GM23248 (cell line): ENCODE measurements at regions not wholly inside any gene's neighbourhood (a gene's known extent, or its start where the extent isn't known, plus 50 kb on each side); places are given as distances from the start of the nearest gene placed in this dataset.

Experiments used
- DNase-seq: peaks from one replicate; pipeline ENCODE4 v3.0.0-alpha.2; 2015
- H2AFZ ChIP-seq: fragments of 200-600 bp; sonication (generic); 2 replicates; pipeline ENCODE4 v1.6.1; 2016; ENCODE audit warnings: antibody characterized with exemption
- H3F3A ChIP-seq: fragments of 200-600 bp; sonication (generic); 2 replicates; pipeline ENCODE4 v1.6.1; 2016; ENCODE audit warnings: mild to moderate bottlenecking, antibody characterized with exemption, mixed run types; ENCODE audit not compliant: insufficient read depth
- H3K27ac ChIP-seq: fragments of 200-600 bp; sonication (generic); 2 replicates; pipeline ENCODE4 v1.5.1; 2016; ENCODE audit warnings: mild to moderate bottlenecking
- H3K27me3 ChIP-seq: fragments of 200-600 bp; sonication (generic); replicated peaks from 2 replicates; pipeline ENCODE4 v1.6.1; 2016; ENCODE audit warnings: mild to moderate bottlenecking; ENCODE audit not compliant: insufficient read depth
- H3K36me3 ChIP-seq: fragments of 200-600 bp; sonication (generic); 2 replicates; pipeline ENCODE4 v1.6.1; 2016; ENCODE audit warnings: low read depth, mild to moderate bottlenecking
- H3K4me1 ChIP-seq: fragments of 200-600 bp; sonication (generic); 2 replicates; pipeline ENCODE4 v1.6.1; 2016; ENCODE audit warnings: mild to moderate bottlenecking; ENCODE audit not compliant: insufficient read depth
- H3K4me2 ChIP-seq: fragments of 200-600 bp; sonication (generic); one replicate; pipeline ENCODE4 v1.6.1; 2016; ENCODE audit warnings: mild to moderate bottlenecking; ENCODE audit not compliant: unreplicated experiment
- H3K4me3 ChIP-seq: fragments of 200-600 bp; sonication (generic); 2 replicates; pipeline ENCODE4 v1.5.1; 2016; ENCODE audit warnings: mild to moderate bottlenecking
- H3K79me2 ChIP-seq: fragments of 200-600 bp; sonication (generic); 2 replicates; pipeline ENCODE4 v1.6.1; 2016; ENCODE audit warnings: mild to moderate bottlenecking; ENCODE audit not compliant: insufficient read depth
- H3K9ac ChIP-seq: fragments of 200-600 bp; sonication (generic); 2 replicates; pipeline ENCODE4 v1.6.1; 2016; ENCODE audit warnings: mild to moderate bottlenecking
- H3K9me2 ChIP-seq: fragments of 200-600 bp; sonication (generic); 2 replicates; pipeline ENCODE4 v1.6.1; 2016; ENCODE audit warnings: mixed run types, mild to moderate bottlenecking, moderate library complexity; ENCODE audit not compliant: insufficient read depth
- H3K9me3 ChIP-seq: fragments of 200-600 bp; sonication (generic); one replicate; pipeline ENCODE4 v1.6.1; 2017; ENCODE audit warnings: low read depth
- H4K20me1 ChIP-seq: fragments of 200-600 bp; sonication (generic); 2 replicates; pipeline ENCODE4 v1.6.0; 2016; ENCODE audit not compliant: insufficient read depth
- EZH2 ChIP-seq: fragments of 200-600 bp; sonication (generic); IDR thresholded peaks from 2 replicates; pipeline ENCODE4 v1.6.1; 2018; ENCODE audit warnings: antibody characterized with exemption, mild to moderate bottlenecking; ENCODE audit not compliant: insufficient read depth, poor library complexity, severe bottlenecking
- EZH2phosphoT487 ChIP-seq: fragments of 200-600 bp; sonication (generic); IDR thresholded peaks from 2 replicates; pipeline ENCODE4 v1.6.1; 2018; ENCODE audit warnings: antibody characterized with exemption, moderate library complexity, mild to moderate bottlenecking, low read depth; ENCODE audit not compliant: insufficient read depth
- WGBS, 2 experiments: methylation state at CpG; one replicate each; pipeline ENCODE4 v1.1.6; 2015 to 2017; ENCODE audit warnings: low lambda C conversion rate in 2 of 2, low coverage in 1 of 2; ENCODE audit errors: missing lambda C conversion rate in 2 of 2; 5-methylcytosine and 5-hydroxymethylcytosine counted together
- in situ Hi-C: fragments of 300-500 bp; cut with MboI; formaldehyde crosslinking; loops from 2 replicates; pipeline ENCODE4 v1.15.0; 2020

DNA sequence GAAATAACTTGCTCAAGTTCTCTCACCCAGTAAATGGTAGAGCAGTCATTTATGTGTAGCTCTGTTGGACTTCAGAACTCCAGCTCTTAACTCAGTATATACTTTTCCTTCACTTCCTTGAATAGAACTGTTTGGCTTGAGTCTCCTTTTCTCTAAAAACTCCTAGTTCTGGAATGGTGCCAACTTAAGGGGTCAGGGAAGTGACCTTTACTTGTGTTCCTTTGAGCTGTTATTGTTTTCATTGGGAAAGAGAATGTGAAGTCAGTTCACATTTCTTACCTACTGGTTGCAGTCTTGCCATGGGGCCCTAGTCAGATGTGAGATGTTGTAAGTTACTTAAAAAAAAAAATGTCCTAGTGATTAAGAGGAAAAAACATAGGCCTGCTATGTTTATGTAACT is 77.0 kb upstream of the MACF1 start:
- Histone ChIP-seq H3K27ac (no peak overlapping the region), H2AFZ (no peak overlapping the region), H3F3A (peaks cover 34% of the 10 kb centered on the region), H3K36me3 (no peaks in the 10 kb centered on the region), H3K27me3 (no peaks in the 10 kb centered on the region), H3K4me2 (no peak overlapping the region), H3K9me2 (no peaks in the 10 kb centered on the region), H3K9me3 (no peaks in the 10 kb centered on the region), H4K20me1 (no peaks in the 10 kb centered on the region), H3K79me2 (peaks cover 80% of the 10 kb centered on the region), H3K4me3 (no peak overlapping the region), H3K9ac (no peak overlapping the region), H3K4me1 (peaks cover 30% of the 10 kb centered on the region)
- peak; percentile 39 for DNase-seq
- in situ Hi-C loops, result no loop called here
- TF ChIP-seq EZH2, result no peak
- TF ChIP-seq EZH2phosphoT487, result no peak

DNA sequence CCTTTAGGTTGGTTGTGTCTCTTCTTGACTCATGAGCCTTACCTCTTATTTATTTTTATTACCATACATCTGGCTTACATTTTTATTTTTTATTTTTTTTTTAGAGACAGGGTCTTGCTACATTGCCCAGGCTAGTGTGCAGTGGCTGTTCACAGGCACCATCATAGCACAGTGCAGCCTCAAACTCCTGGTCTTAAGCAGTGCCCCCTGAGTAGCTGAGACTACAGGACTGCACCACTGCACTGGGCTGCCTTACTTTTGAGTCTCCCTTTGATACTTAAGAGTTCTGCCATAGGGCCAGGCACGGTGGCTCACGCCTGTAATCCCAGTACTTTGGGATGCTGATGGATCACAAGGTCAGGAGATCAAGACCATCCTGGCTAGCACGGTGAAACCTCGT is 76.4 kb upstream of the MACF1 start:
- no peak for DNase-seq
- Histone ChIP-seq H3K36me3 (no peaks in the 10 kb centered on the region), H3K4me2 (no peak overlapping the region), H3K9me3 (no peaks in the 10 kb centered on the region), H3K79me2 (peaks cover 83% of the 10 kb centered on the region), H3K4me3 (no peak overlapping the region), H3K4me1 (peaks cover 36% of the 10 kb centered on the region), H3K9ac (no peak overlapping the region), H2AFZ (no peak overlapping the region), H4K20me1 (no peaks in the 10 kb centered on the region), H3K9me2 (no peaks in the 10 kb centered on the region), H3K27me3 (no peaks in the 10 kb centered on the region), H3F3A (peaks cover 34% of the 10 kb centered on the region), H3K27ac (no peak overlapping the region)
- TF ChIP-seq EZH2 (no peak), EZH2phosphoT487 (no peak)
- in situ Hi-C loops, result no loop called here
- 100% methylated on average over 4 of the region's 4 CpGs for WGBS, 2 experiments

DNA sequence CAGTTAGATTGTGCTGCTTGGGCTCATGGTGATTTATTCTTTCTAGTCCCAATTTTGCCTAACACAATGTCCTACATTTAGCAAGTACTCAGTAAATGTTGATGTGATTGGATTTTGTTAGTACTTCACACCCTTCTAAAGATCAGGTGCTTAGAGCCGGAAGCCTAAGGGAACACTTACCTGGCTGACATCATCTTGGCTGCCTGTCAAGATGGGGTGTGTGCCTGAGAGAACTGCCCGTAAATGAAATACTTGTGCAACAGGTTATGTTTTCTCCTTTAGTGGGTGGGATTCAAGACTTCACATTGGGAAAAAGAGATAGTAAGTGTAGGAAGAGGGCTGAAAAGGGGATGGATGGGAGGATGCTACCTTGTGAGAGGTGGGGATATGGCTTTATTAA is 75.5 kb upstream of the MACF1 start:
- Histone ChIP-seq H3K27ac (no peak overlapping the region), H3K9ac (no peak overlapping the region), H3K36me3 (no peaks in the 10 kb centered on the region), H3K4me1 (peaks cover 37% of the 10 kb centered on the region), H3K79me2 (peaks cover 87% of the 10 kb centered on the region), H3K27me3 (no peaks in the 10 kb centered on the region), H4K20me1 (no peaks in the 10 kb centered on the region), H2AFZ (no peak overlapping the region), H3F3A (peaks cover 34% of the 10 kb centered on the region), H3K4me3 (no peak overlapping the region), H3K9me3 (no peaks in the 10 kb centered on the region), H3K9me2 (no peaks in the 10 kb centered on the region), H3K4me2 (no peak overlapping the region)
- no peak for DNase-seq
- WGBS, 2 experiments, result 95 to 98% methylated on average over 2 of the region's 2 CpGs
- in situ Hi-C loops, result no loop called here
- TF ChIP-seq EZH2, result no peak
- no peak for TF ChIP-seq EZH2phosphoT487

DNA sequence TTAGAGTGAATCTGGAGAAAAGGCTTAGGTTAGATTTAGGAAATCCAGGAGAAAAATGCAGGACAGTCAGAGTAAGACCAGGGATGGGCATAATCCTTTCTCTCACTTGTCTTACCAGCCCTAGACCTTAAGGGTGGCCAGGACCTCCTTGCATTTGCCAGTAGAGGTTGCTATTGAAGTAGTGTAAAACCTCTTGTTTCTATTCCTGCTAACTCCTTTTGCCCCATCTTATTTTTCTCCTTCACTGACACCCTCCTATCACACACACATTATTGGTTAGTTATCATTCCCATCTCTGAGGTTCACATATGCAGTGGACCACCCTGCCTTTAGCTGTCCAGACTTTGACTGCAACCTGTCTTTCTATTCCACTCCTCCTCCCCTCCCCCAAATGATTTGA is 75.0 kb upstream of the MACF1 start:
- no peaks in the 10 kb centered on the region for H3K27me3 ChIP-seq
- DNase-seq, result peak; percentile 52
- H3K36me3 ChIP-seq, result no peaks in the 10 kb centered on the region
- no peaks in the 10 kb centered on the region for H3K9me3 ChIP-seq
- H2AFZ ChIP-seq, result no peak overlapping the region
- H3K9ac ChIP-seq, result peak overlapping the region; percentile 57
- in situ Hi-C loops, result no loop called here
- H3K79me2 ChIP-seq, result peaks cover 86% of the 10 kb centered on the region
- peaks cover 34% of the 10 kb centered on the region for H3F3A ChIP-seq
- no peak overlapping the region for H3K4me3 ChIP-seq
- TF ChIP-seq EZH2, result no peak
- TF ChIP-seq EZH2phosphoT487, result no peak
- no peaks in the 10 kb centered on the region for H3K9me2 ChIP-seq
- H3K27ac ChIP-seq, result peak overlapping the region; percentile 80
- H4K20me1 ChIP-seq, result no peaks in the 10 kb centered on the region
- peaks cover 37% of the 10 kb centered on the region for H3K4me1 ChIP-seq
- H3K4me2 ChIP-seq, result peak overlapping the region; percentile 64

DNA sequence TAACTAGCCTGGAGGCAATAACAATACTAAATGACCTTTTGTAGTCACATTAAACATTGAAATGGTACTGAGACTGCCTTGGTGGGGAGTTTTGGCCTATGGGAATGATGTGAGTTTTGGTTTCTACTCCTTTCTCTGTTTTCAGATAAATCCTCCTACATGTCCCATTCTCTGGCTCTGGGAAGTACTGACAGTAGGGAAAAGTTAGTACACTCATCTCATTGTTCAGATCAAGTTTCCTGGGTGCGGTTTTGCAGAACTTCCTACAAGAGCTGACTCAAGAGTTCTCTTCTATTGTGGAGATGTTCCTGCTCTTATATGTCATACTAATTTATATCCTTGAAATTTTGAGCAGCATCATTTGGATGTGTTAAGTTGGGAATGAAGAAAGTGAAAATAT is 74.2 kb upstream of the MACF1 start:
- H3K4me2 ChIP-seq, result peak overlapping the region; percentile 64
- in situ Hi-C loops, result no loop called here
- no peak overlapping the region for H2AFZ ChIP-seq
- H3F3A ChIP-seq, result peaks cover 34% of the 10 kb centered on the region
- no peak for TF ChIP-seq EZH2phosphoT487
- TF ChIP-seq EZH2, result no peak
- H3K9me2 ChIP-seq, result no peaks in the 10 kb centered on the region
- WGBS, 2 experiments, result 0% methylated on average over 1 of the region's 1 CpG
- no peaks in the 10 kb centered on the region for H4K20me1 ChIP-seq
- H3K4me3 ChIP-seq, result peak overlapping the region; percentile 23; the same call in 1 of the 2 replicates
- H3K27me3 ChIP-seq, result no peaks in the 10 kb centered on the region
- peak; percentile 93 for DNase-seq
- H3K9ac ChIP-seq, result peak overlapping the region; percentile 57
- no peaks in the 10 kb centered on the region for H3K36me3 ChIP-seq
- H3K27ac ChIP-seq, result peak overlapping the region; percentile 80
- H3K79me2 ChIP-seq, result peaks cover 86% of the 10 kb centered on the region
- H3K9me3 ChIP-seq, result no peaks in the 10 kb centered on the region
- H3K4me1 ChIP-seq, result peaks cover 37% of the 10 kb centered on the region
